ENCODE measurements at regions not wholly inside any gene's neighbourhood (a gene's known extent, or its start where the extent isn't known, plus 50 kb on each side); places are given as distances from the start of the nearest gene placed in this dataset.

GRCh38 chr4:22962295-22962694 is 269.6 kb downstream of the GBA3 start:
- TF ChIP-seq, protein P1, sequence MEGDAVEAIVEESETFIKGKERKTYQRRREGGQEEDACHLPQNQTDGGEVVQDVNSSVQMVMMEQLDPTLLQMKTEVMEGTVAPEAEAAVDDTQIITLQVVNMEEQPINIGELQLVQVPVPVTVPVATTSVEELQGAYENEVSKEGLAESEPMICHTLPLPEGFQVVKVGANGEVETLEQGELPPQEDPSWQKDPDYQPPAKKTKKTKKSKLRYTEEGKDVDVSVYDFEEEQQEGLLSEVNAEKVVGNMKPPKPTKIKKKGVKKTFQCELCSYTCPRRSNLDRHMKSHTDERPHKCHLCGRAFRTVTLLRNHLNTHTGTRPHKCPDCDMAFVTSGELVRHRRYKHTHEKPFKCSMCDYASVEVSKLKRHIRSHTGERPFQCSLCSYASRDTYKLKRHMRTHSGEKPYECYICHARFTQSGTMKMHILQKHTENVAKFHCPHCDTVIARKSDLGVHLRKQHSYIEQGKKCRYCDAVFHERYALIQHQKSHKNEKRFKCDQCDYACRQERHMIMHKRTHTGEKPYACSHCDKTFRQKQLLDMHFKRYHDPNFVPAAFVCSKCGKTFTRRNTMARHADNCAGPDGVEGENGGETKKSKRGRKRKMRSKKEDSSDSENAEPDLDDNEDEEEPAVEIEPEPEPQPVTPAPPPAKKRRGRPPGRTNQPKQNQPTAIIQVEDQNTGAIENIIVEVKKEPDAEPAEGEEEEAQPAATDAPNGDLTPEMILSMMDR (IDR thresholded peaks at IDR 0.05): peak; percentile 28; the same call in 1 of the 2 replicates
- TF ChIP-seq SIN3A (IDR thresholded peaks at IDR 0.05; ENCODE audit: borderline replicate concordance, insufficient read depth, low read depth, low read length) (no peak), REST (IDR thresholded peaks at IDR 0.05; ENCODE audit: insufficient read depth in 1 of 2, low read depth in 2 of 2, low read length in 1 of 2) (no peak), POLR2AphosphoS5 (IDR thresholded peaks at IDR 0.05; ENCODE audit: low read depth, low read length) (no peak), TCF7L2 (IDR thresholded peaks at IDR 0.05; ENCODE audit: low read depth, low read length) (no peak)
